Retinal pigment epithelial cell (primary cell): ENCODE measurements at regions not wholly inside any gene's neighbourhood (a gene's known extent, or its start where the extent isn't known, plus 50 kb on each side); places are given as distances from the start of the nearest gene placed in this dataset.

Source experiments
- DNase-seq: peaks from one replicate; pipeline ENCODE4 v3.0.0-alpha.2; 2010; ENCODE audit warnings: low read depth
- H3K4me3 ChIP-seq: 2 replicates; pipeline ENCODE4 v1.5.1; 2011; ENCODE audit warnings: mild to moderate bottlenecking, low read length, control low read depth, moderate library complexity
- CTCF ChIP-seq: conservative IDR thresholded peaks from 2 replicates; pipeline ENCODE4 v1.5.1; 2011; ENCODE audit warnings: low read depth, low read length, control low read depth, inconsistent platforms

- no peak overlapping the region for H3K4me3 ChIP-seq
- no peak for TF ChIP-seq CTCF
- peak; percentile 41 for DNase-seq
Observed at GRCh38 chr7:15891151-15891881, 204.8 kb upstream of the MEOX2 start.

GRCh38 chr7:15889507-15889906 lies 203.0 kb upstream of the MEOX2 start:
- no peak for DNase-seq
- peak; percentile 26 for TF ChIP-seq CTCF
- no peak overlapping the region for H3K4me3 ChIP-seq

GRCh38 chr7:15888090-15888489 lies 201.6 kb upstream of the MEOX2 start:
- DNase-seq = no peak
- no peak overlapping the region for H3K4me3 ChIP-seq
- TF ChIP-seq CTCF = no peak

GRCh38 chr7:15886626-15887025 lies 200.1 kb upstream of the MEOX2 start:
- no peak overlapping the region for H3K4me3 ChIP-seq
- DNase-seq = no peak
- no peak for TF ChIP-seq CTCF

- H3K4me3 ChIP-seq = no peak overlapping the region
- DNase-seq = no peak
- TF ChIP-seq CTCF = no peak
Observed at GRCh38 chr7:15885678-15886077, 199.2 kb upstream of the MEOX2 start.

- no peak overlapping the region for H3K4me3 ChIP-seq
- no peak for DNase-seq
- TF ChIP-seq CTCF = no peak
Observed at GRCh38 chr7:15874774-15875173, 188.3 kb upstream of the MEOX2 start.

- TF ChIP-seq CTCF = no peak
- no peak for DNase-seq
- H3K4me3 ChIP-seq = no peak overlapping the region
Observed at GRCh38 chr7:15870347-15870746, 183.9 kb upstream of the MEOX2 start.
